ENCODE measurements at regions not wholly inside any gene's neighbourhood (a gene's known extent, or its start where the extent isn't known, plus 50 kb on each side); places are given as distances from the start of the nearest gene placed in this dataset.
"Not testable (repeated sequence)": the region's sequence is repeated elsewhere in the genome, so short reads cannot be mapped to it uniquely, and the experiment has no call there.

DNA sequence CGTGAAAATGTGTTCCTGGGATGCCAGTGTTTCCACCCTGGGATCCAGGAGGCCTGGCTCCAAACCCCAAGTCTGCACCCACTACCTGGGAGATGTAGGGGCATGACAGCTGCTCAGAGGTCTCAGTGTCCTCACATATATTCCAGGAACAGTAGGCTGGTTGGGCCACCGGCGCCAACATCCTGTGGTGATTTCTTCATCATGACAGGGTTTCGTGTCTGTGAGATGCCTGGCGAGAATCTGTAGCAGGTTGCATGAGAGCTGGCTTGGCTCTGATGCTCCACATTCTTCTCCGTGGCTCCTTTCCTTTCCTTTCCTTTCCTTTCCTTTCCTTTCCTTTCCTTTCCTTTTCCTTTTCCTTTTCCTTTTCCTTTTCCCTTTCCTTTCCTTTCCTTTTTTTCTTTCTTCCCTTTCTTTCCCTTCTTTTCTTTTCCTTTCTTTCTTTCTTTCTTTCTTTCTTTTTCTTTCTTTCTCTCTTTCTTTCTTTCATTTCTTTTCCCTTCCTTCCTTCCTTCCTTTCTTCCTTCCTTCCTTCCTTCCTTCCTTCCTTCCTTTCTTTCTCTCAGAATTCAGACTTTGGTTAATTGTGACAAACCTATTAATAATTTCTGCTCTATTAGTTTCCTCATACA is 87.6 kb upstream of the DPP6 start:
- H3K4me2 ChIP-seq; H3K79me2 ChIP-seq (ENCODE audit: low read depth); H3K27ac ChIP-seq; H4K20me1 ChIP-seq (ENCODE audit: low read depth); H3K27me3 ChIP-seq; H3K36me3 ChIP-seq; H3K4me3 Mint-ChIP-seq; H3K4me1 ChIP-seq; H3K9ac ChIP-seq; DNase-seq (ENCODE audit: low spot score); H3K27ac Mint-ChIP-seq; H3K4me3 ChIP-seq; H3K36me3 Mint-ChIP-seq; H3K9me3 Mint-ChIP-seq; H2AFZ ChIP-seq (replicated peaks); H3K27me3 Mint-ChIP-seq (ENCODE audit: insufficient read depth, low read depth); H3K4me1 Mint-ChIP-seq; H3K9me3 ChIP-seq (ENCODE audit: low read depth); H3F3A ChIP-seq (ENCODE audit: low read depth): not testable (repeated sequence)

DNA sequence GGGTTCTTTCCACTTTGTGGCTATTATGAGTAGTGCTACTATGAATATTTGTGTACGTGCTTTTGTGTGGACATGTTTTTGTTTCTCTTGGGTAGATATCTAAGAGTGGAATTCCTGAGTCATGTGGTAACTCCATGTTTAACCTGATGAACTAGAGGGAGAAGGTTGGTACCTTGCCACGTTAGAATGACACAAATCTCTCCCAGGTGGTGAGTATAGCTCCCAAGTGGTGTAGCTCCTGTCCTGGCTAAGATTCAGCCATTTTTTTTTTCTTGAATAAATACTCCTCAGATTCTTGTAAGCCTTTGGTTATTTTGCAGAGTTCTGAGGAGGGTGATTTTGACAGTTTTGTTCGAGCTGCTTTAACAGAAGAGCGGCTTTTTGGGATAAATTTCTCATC is 83.2 kb upstream of the DPP6 start:
- H3K9ac ChIP-seq; H3K9me3 Mint-ChIP-seq; DNase-seq (ENCODE audit: low spot score); H3K79me2 ChIP-seq (ENCODE audit: low read depth); H3K4me3 Mint-ChIP-seq; H3K36me3 Mint-ChIP-seq; H3K4me1 Mint-ChIP-seq; H3K4me1 ChIP-seq; H4K20me1 ChIP-seq (ENCODE audit: low read depth); H3K4me3 ChIP-seq; H3K27me3 ChIP-seq; H3K4me2 ChIP-seq; H3K27me3 Mint-ChIP-seq (ENCODE audit: insufficient read depth, low read depth); H3K36me3 ChIP-seq; H3K9me3 ChIP-seq (ENCODE audit: low read depth); H3K27ac ChIP-seq; H3F3A ChIP-seq (ENCODE audit: low read depth); H3K27ac Mint-ChIP-seq; H2AFZ ChIP-seq (replicated peaks): not testable (repeated sequence)

DNA sequence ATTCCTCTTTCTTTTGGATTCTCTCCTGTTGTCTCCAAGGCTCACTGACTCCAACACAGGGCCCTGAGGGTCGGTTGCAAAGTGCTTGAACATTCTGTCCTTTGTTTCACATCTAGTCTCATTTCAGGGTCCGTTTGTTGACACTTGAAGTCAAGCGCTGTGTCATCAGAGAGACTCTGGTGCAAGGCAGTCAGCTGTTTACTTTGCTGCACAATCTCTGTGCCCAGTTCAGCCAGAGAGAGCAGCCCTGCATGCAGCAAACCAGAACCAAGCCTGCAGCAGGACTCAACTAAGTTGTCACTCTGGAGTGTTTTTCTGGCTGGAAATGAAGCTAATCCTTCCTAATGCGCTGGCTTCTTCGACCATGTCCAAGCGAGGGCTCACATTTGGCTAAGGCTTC is 77.6 kb upstream of the DPP6 start:
- H3K36me3 ChIP-seq; H3K36me3 Mint-ChIP-seq; H3K9me3 ChIP-seq (ENCODE audit: low read depth); H3K4me3 ChIP-seq; H3K27ac ChIP-seq; H3K79me2 ChIP-seq (ENCODE audit: low read depth); H3K27me3 Mint-ChIP-seq (ENCODE audit: insufficient read depth, low read depth); H3K27me3 ChIP-seq; H3K9me3 Mint-ChIP-seq; H3K4me1 Mint-ChIP-seq; H3K27ac Mint-ChIP-seq; H3F3A ChIP-seq (ENCODE audit: low read depth); H3K4me3 Mint-ChIP-seq; DNase-seq (ENCODE audit: low spot score); H3K9ac ChIP-seq; H3K4me1 ChIP-seq; H4K20me1 ChIP-seq (ENCODE audit: low read depth); H3K4me2 ChIP-seq; H2AFZ ChIP-seq (replicated peaks): not testable (repeated sequence)

DNA sequence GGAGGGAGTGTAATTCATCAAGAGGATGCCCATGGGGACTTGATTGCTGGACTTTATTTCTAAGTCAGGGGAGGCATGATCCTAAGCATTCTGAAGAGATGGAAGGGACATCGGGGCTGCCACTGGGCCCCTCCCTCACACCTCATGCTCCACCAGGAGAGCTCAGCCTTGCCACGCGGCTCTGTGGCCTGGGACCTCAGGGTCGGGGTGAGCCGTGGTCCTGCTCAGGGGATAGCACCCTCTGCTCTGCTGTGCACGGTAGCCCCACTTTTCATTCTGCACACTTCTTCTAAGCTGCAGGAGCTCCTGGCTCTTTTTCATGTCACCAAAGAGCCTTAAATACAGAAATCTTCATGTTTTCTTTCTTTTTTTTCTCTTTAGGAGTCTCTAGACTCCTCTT is 75.5 kb upstream of the DPP6 start:
- H3K4me3 Mint-ChIP-seq; H3K4me2 ChIP-seq; H3F3A ChIP-seq (ENCODE audit: low read depth); H3K9me3 ChIP-seq (ENCODE audit: low read depth); H3K27ac ChIP-seq; H4K20me1 ChIP-seq (ENCODE audit: low read depth); H2AFZ ChIP-seq (replicated peaks); H3K4me3 ChIP-seq; H3K36me3 Mint-ChIP-seq; H3K27me3 Mint-ChIP-seq (ENCODE audit: insufficient read depth, low read depth); H3K4me1 Mint-ChIP-seq; H3K27me3 ChIP-seq; H3K36me3 ChIP-seq; H3K4me1 ChIP-seq; H3K27ac Mint-ChIP-seq; DNase-seq (ENCODE audit: low spot score); H3K79me2 ChIP-seq (ENCODE audit: low read depth); H3K9me3 Mint-ChIP-seq; H3K9ac ChIP-seq: not testable (repeated sequence)

DNA sequence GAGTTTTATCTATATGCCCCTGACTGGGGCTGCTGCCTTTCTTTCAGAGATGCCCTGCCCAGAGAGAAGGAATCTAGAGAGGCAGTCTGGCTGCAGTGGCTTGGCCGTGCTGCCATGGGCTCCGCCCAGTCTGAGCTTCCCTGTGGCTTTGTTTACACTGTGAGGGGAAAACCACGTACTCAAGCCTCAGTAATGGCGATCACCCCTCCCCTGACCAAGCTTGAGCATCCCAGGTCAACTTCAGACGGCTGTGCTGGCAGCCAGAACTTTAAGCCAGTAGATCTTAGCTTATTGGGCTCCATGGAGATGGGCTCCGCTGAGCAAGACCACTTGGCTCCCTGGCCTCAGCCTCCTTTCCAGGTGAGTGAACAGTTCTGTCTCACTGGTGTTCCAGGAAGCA is 69.0 kb upstream of the DPP6 start:
- not testable (repeated sequence) for H3K4me1 Mint-ChIP-seq, H3K36me3 Mint-ChIP-seq

DNA sequence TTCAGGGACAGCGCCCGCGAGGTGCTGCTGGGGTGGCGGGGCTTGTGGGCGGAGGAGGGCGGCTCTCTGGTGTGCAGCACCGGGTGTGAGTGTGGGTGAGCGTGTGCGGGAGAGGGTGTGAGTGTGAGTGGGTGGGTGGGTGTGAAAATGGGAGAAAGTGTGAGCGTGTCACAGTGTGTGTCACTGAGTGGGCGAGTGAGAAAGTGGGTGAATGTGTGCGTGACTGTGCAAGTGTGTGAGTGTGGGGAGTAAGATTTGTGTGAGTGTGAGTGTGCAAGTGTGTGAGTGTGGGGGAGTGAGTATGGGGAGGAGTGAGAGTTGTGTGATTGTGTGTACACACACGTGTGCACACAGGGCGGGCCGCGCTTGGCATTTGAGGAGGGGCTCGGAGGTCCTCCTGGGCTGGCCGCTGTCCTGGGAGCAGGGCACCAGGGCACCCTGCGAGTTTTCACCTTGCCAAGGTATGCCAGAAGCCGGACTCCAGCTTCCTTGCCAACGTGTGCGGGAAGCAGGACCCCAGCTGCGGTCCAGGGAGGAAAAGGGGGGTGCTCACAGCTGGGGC is 63.1 kb upstream of the DPP6 start:
- not testable (repeated sequence) for H3F3A ChIP-seq (ENCODE audit: low read depth); H3K4me3 Mint-ChIP-seq; DNase-seq (ENCODE audit: low spot score); H3K27ac Mint-ChIP-seq; H3K79me2 ChIP-seq (ENCODE audit: low read depth); H3K9me3 ChIP-seq (ENCODE audit: low read depth); H3K9ac ChIP-seq; H3K9me3 Mint-ChIP-seq; H4K20me1 ChIP-seq (ENCODE audit: low read depth); H3K36me3 ChIP-seq; H3K4me3 ChIP-seq; H2AFZ ChIP-seq (replicated peaks); H3K27me3 Mint-ChIP-seq (ENCODE audit: insufficient read depth, low read depth); H3K4me1 Mint-ChIP-seq; H3K4me2 ChIP-seq; H3K36me3 Mint-ChIP-seq; H3K27me3 ChIP-seq; H3K27ac ChIP-seq; H3K4me1 ChIP-seq

More for the DNA sequence above, 69.0 kb upstream of the DPP6 start:
- H3F3A ChIP-seq (ENCODE audit: low read depth); H3K9ac ChIP-seq; H3K27me3 ChIP-seq; H4K20me1 ChIP-seq (ENCODE audit: low read depth); H3K36me3 ChIP-seq; H3K79me2 ChIP-seq (ENCODE audit: low read depth); H3K9me3 Mint-ChIP-seq; H3K27ac Mint-ChIP-seq; H3K4me3 ChIP-seq; H3K4me2 ChIP-seq; H3K27me3 Mint-ChIP-seq (ENCODE audit: insufficient read depth, low read depth); DNase-seq (ENCODE audit: low spot score); H2AFZ ChIP-seq (replicated peaks); H3K9me3 ChIP-seq (ENCODE audit: low read depth); H3K27ac ChIP-seq; H3K4me3 Mint-ChIP-seq; H3K4me1 ChIP-seq: not testable (repeated sequence)

DNA sequence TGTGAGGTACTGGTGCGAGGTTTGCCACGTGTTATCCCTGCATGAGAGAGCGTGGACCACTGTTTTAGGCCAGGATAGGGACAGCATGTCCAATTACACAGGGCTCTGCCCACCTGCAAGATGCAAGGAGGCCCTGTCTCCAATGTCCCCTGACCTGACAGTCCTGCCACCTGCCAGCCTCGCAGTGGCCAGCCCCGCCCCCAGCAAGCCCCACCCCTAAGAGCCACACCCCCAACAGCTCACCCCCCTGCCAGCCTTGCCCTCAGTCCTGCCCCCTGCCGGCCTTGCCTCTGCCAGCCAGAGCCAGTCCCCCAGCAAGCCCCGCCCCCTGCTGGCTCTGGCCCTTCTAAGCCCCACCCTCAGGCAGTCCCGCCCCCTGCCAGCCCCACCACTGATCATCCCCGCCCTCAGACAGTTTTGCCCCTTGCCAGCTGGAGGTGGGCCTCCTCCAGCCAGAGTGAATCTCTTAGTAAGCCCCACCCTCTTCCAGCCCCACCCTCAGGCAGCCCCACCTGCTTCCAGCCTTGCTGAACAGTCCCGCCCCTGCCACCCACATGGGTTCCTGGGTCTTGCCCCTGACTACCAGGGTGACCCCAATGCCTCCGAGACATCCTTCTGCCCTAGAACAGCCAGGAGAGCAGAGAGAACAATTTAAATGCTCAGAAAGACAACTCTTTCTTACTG is 62.3 kb upstream of the DPP6 start:
- H3K36me3 ChIP-seq; H3K4me3 ChIP-seq; H3K27me3 Mint-ChIP-seq (ENCODE audit: insufficient read depth, low read depth); H3K4me1 ChIP-seq; H3K79me2 ChIP-seq (ENCODE audit: low read depth); H3K4me1 Mint-ChIP-seq; H3K36me3 Mint-ChIP-seq; H3K4me3 Mint-ChIP-seq; H3K27ac ChIP-seq; H4K20me1 ChIP-seq (ENCODE audit: low read depth); H3K9me3 ChIP-seq (ENCODE audit: low read depth); H3K9me3 Mint-ChIP-seq; H3K4me2 ChIP-seq; H3K27ac Mint-ChIP-seq; H2AFZ ChIP-seq (replicated peaks); H3K9ac ChIP-seq; H3K27me3 ChIP-seq; DNase-seq (ENCODE audit: low spot score); H3F3A ChIP-seq (ENCODE audit: low read depth): not testable (repeated sequence)

DNA sequence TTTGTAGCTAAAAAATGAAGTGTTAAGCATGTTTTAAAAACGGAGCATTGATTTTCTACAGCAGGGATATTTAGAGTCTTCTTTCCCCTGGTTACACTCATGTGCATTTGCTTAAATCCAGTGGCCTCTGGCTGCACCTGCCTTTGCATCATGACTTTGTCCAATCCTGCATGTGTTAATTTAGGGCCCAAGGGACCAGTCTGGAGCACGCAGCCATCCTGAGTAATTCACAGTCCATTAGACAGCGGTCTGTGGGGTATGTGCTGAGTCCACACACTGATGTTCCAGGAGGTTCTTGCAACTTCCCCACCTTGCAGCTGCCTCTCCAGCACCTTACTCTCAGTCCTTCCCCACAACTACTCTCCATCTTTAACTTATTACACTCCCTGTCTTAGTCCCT is 60.7 kb upstream of the DPP6 start:
- H3K27ac Mint-ChIP-seq; H3K9ac ChIP-seq; H3K27me3 Mint-ChIP-seq (ENCODE audit: insufficient read depth, low read depth): not testable (repeated sequence)

More for the DNA sequence above, 60.7 kb upstream of the DPP6 start:
- H3K9me3 Mint-ChIP-seq; H3K4me1 ChIP-seq; H2AFZ ChIP-seq (replicated peaks); H4K20me1 ChIP-seq (ENCODE audit: low read depth); H3K27me3 ChIP-seq; H3K4me3 Mint-ChIP-seq; H3K79me2 ChIP-seq (ENCODE audit: low read depth); DNase-seq (ENCODE audit: low spot score); H3K4me1 Mint-ChIP-seq; H3K27ac ChIP-seq; H3K4me2 ChIP-seq; H3K36me3 ChIP-seq; H3K4me3 ChIP-seq; H3K36me3 Mint-ChIP-seq; H3F3A ChIP-seq (ENCODE audit: low read depth); H3K9me3 ChIP-seq (ENCODE audit: low read depth): not testable (repeated sequence)

All from neural progenitor cell (in vitro differentiated cells).